HEK293T (cell line): ENCODE measurements at regions not wholly inside any gene's neighbourhood (a gene's known extent, or its start where the extent isn't known, plus 50 kb on each side); places are given as distances from the start of the nearest gene placed in this dataset.

ENCODE experiments used
- ELF4 ChIP-seq: fragments of 450-650 bp; IDR thresholded peaks from 2 replicates; pipeline ENCODE4 v1.6.1; 2017; ENCODE audit warnings: antibody characterized with exemption
- FOXK2 ChIP-seq: fragments of 450-650 bp; IDR thresholded peaks from 2 replicates; pipeline ENCODE4 v1.6.1; 2016; ENCODE audit warnings: mild to moderate bottlenecking
- LEF1 ChIP-seq: fragments of 450-650 bp; IDR thresholded peaks from 2 replicates; pipeline ENCODE4 v1.6.1; 2017; ENCODE audit warnings: mild to moderate bottlenecking, borderline replicate concordance
- NFRKB ChIP-seq: fragments of 450-650 bp; IDR thresholded peaks from 2 replicates; pipeline ENCODE4 v1.6.1; 2016; ENCODE audit warnings: mild to moderate bottlenecking, moderate library complexity
- SP1 ChIP-seq: fragments of 450-650 bp; IDR thresholded peaks from 2 replicates; pipeline ENCODE4 v1.6.1; 2017
- SUZ12 ChIP-seq: fragments of 450-650 bp; IDR thresholded peaks from 2 replicates; pipeline ENCODE4 v1.6.1; 2016; ENCODE audit warnings: mild to moderate bottlenecking
- ZNF384 ChIP-seq: fragments of 450-650 bp; IDR thresholded peaks from 2 replicates; pipeline ENCODE4 v1.6.1; 2016

- no peak for TF ChIP-seq ZNF384
- no peak for TF ChIP-seq LEF1
- no peak for TF ChIP-seq SUZ12
- TF ChIP-seq ELF4, result no peak
- no peak for TF ChIP-seq FOXK2
- TF ChIP-seq SP1, result no peak
- TF ChIP-seq NFRKB, result no peak
These were observed 727.8 kb downstream of the CDH11 start for GRCh38 chr16:64394061-64394460.
